ENCODE measurements at regions not wholly inside any gene's neighbourhood (a gene's known extent, or its start where the extent isn't known, plus 50 kb on each side); places are given as distances from the start of the nearest gene placed in this dataset.
"Not testable (repeated sequence)": the region's sequence is repeated elsewhere in the genome, so short reads cannot be mapped to it uniquely, and the experiment has no call there.

GRCh38 chr13:99774644-99775043 lies 196.9 kb downstream of the ZIC5 start:
- no peak overlapping the region for H3K27ac Mint-ChIP-seq
- no peaks in the 10 kb centered on the region for H3K27me3 Mint-ChIP-seq
- no peaks in the 10 kb centered on the region for H3K4me1 Mint-ChIP-seq (ENCODE audit: low read depth)
- DNase-seq: no peak
- peaks cover 21% of the 10 kb centered on the region for H3K36me3 Mint-ChIP-seq (ENCODE audit: low read depth)
- H3K9me3 Mint-ChIP-seq: no peaks in the 10 kb centered on the region
- no peak overlapping the region for H3K4me3 Mint-ChIP-seq

DNA sequence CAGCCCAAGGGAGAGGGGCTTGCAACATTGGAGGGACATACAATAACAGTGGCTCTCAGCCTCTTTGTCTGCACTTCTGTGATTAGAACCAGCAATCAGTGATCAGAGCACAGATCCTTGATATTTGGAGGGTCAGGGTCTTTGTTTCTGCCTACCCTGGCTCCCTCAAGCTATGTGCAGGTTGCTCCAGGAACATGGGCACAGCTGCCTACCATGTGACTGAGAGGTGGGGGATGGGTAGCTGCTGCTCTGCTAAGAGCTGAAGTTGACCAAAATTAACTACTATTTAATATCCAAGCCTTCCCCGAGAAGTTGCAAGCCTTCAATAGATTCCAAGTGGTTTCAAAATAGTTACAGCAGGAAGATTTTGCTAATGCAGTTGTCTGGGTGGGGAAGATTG lies 202.6 kb downstream of the ZIC5 start:
- peaks cover 45% of the 10 kb centered on the region for H3K36me3 Mint-ChIP-seq (ENCODE audit: low read depth)
- H3K9me3 Mint-ChIP-seq: peaks cover 31% of the 10 kb centered on the region

DNA sequence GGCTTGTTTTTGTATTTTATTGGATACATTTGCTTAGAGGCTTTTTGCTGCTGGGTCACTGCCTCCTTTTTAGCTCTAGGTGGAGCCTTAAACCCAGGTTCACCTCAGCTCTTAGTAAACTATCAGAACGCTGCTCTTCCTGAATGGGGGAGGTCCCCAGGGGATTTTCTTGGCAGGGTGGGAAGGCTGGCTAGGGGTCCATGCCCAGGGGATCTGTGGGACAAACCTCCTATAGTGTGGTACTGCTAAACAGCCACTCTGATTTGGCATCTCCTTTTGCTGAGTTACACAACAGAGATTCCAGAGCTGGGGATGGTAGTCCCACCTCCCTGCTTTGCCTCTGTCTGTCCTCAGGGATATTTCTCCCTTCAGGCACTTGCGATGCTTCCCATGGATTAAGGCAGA lies 204.9 kb downstream of the ZIC5 start:
- Mint-ChIP-seq H3K9me3 (peaks cover 52% of the 10 kb centered on the region), H3K36me3 (ENCODE audit: low read depth) (peaks cover 46% of the 10 kb centered on the region), H3K27me3 (no peaks in the 10 kb centered on the region), H3K27ac (no peak overlapping the region), H3K4me1 (ENCODE audit: low read depth) (no peaks in the 10 kb centered on the region), H3K4me3 (no peak overlapping the region)
- no peak for DNase-seq

More for the DNA sequence above, 202.6 kb downstream of the ZIC5 start:
- no peak overlapping the region for H3K4me3 Mint-ChIP-seq
- no peak overlapping the region for H3K27ac Mint-ChIP-seq
- DNase-seq: no peak
- H3K4me1 Mint-ChIP-seq (ENCODE audit: low read depth): no peaks in the 10 kb centered on the region
- H3K27me3 Mint-ChIP-seq: no peaks in the 10 kb centered on the region

DNA sequence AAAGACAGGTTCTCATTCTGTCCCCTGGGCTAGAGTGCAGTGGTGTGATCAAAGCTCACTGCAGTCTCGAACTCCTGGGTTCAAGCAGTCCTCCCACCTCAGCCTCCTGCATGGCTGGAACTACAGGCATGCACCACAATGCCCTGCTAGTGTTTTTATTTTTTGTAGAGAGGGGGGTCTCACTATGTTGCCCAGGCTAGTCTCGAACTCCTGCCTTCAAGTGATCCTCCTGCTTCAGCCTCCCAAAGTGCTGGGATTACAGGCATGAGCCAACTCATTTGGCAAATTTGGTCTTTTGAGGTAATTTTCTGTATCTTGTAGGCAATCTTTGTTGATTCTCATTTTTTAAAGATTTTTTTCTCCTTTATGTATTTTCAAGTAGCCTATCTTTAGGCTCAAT lies 205.7 kb downstream of the ZIC5 start:
- no peaks in the 10 kb centered on the region for H3K27me3 Mint-ChIP-seq
- no peak overlapping the region for H3K27ac Mint-ChIP-seq
- H3K9me3 Mint-ChIP-seq: peaks cover 56% of the 10 kb centered on the region
- no peaks in the 10 kb centered on the region for H3K4me1 Mint-ChIP-seq (ENCODE audit: low read depth)
- H3K36me3 Mint-ChIP-seq (ENCODE audit: low read depth): peaks cover 52% of the 10 kb centered on the region
- DNase-seq: no peak
- H3K4me3 Mint-ChIP-seq: no peak overlapping the region

- H3K36me3 Mint-ChIP-seq (ENCODE audit: low read depth): peaks cover 39% of the 10 kb centered on the region
- H3K27ac Mint-ChIP-seq: no peak overlapping the region
- H3K4me1 Mint-ChIP-seq (ENCODE audit: low read depth): peaks cover 5% of the 10 kb centered on the region
- H3K4me3 Mint-ChIP-seq: no peak overlapping the region
- H3K27me3 Mint-ChIP-seq: no peaks in the 10 kb centered on the region
- H3K9me3 Mint-ChIP-seq: peaks cover 43% of the 10 kb centered on the region
- no peak for DNase-seq
Observed at GRCh38 chr13:99760456-99760855, 211.1 kb downstream of the ZIC5 start.

GRCh38 chr13:99759163-99759552 lies 212.4 kb downstream of the ZIC5 start:
- H3K27me3 Mint-ChIP-seq: no peaks in the 10 kb centered on the region
- H3K4me1 Mint-ChIP-seq (ENCODE audit: low read depth): peaks cover 5% of the 10 kb centered on the region
- H3K4me3 Mint-ChIP-seq: no peak overlapping the region
- H3K36me3 Mint-ChIP-seq (ENCODE audit: low read depth): peaks cover 29% of the 10 kb centered on the region
- no peak overlapping the region for H3K27ac Mint-ChIP-seq
- H3K9me3 Mint-ChIP-seq: peaks cover 33% of the 10 kb centered on the region
- DNase-seq: no peak

DNA sequence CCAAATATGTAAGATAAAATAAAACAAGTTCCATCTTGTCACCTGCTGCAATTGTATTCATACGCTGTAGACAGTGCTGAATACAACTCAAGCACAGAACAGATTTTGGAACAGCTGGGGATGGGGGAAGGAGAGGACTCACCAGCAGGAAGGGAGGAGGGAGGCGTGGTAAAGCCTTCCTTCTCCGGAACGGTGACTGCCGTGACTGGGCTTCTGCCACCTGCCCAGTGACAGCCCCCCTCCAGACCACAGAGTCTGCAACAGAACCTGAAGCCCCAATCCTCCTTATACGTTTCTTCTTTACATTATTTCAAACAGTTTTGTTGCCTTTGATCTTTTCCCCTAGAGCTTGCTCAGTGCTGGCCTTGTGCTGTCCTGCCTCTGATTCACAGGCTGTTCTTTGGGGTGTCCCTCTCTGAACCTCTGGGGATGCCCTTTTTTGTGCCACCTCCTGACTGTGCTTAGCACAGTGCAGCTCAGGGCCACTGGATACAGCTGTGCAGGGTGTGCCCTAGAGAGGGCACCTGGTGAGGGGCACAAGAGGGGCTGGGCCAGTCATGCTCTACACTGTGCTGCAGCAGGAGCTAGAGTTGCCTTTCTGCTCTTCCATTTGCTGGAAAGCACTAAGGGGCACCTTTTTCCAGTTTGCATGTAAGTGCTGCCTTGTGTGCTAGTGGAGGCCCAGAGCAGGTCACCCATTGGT lies 213.0 kb downstream of the ZIC5 start:
- no peak overlapping the region for H3K27ac Mint-ChIP-seq
- no peaks in the 10 kb centered on the region for H3K27me3 Mint-ChIP-seq
- no peak for DNase-seq
- H3K36me3 Mint-ChIP-seq (ENCODE audit: low read depth): peaks cover 25% of the 10 kb centered on the region
- H3K4me1 Mint-ChIP-seq (ENCODE audit: low read depth): peaks cover 5% of the 10 kb centered on the region
- no peak overlapping the region for H3K4me3 Mint-ChIP-seq
- peaks cover 29% of the 10 kb centered on the region for H3K9me3 Mint-ChIP-seq

- no peak overlapping the region for H3K4me3 Mint-ChIP-seq
- H3K36me3 Mint-ChIP-seq (ENCODE audit: low read depth): peaks cover 23% of the 10 kb centered on the region
- H3K9me3 Mint-ChIP-seq: peaks cover 23% of the 10 kb centered on the region
- H3K27ac Mint-ChIP-seq: no peak overlapping the region
- no peaks in the 10 kb centered on the region for H3K27me3 Mint-ChIP-seq
- H3K4me1 Mint-ChIP-seq (ENCODE audit: low read depth): peaks cover 5% of the 10 kb centered on the region
- DNase-seq: no peak
Observed at GRCh38 chr13:99757756-99758459, 213.7 kb downstream of the ZIC5 start.

GRCh38 chr13:99756281-99756680 lies 215.3 kb downstream of the ZIC5 start:
- H3K27me3 Mint-ChIP-seq: no peaks in the 10 kb centered on the region
- no peak for DNase-seq
- H3K27ac Mint-ChIP-seq: no peak overlapping the region
- no peak overlapping the region for H3K4me3 Mint-ChIP-seq
- H3K9me3 Mint-ChIP-seq: peaks cover 8% of the 10 kb centered on the region
- H3K4me1 Mint-ChIP-seq (ENCODE audit: low read depth): peaks cover 5% of the 10 kb centered on the region
- peaks cover 11% of the 10 kb centered on the region for H3K36me3 Mint-ChIP-seq (ENCODE audit: low read depth)

DNA sequence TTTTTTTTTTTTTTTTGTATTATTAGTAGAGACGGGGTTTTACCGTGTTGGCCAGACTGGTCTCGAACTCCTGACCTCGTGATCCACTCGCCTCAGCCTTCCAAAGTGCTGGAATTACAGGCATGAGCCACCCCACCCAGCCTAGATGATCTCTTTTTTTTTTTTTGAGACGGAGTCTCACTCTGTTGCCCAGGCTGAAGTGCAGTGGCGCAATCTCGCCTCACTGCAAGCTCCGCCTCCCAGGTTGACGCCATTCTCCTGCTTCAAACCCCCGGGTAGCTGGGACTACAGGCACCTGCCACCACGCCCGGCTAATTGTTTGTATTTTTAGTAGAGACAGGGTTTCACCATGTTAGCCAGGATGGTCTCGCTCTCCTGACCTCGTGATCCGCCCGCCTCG lies 216.8 kb downstream of the ZIC5 start:
- H3K27ac Mint-ChIP-seq; H3K27me3 Mint-ChIP-seq; H3K4me1 Mint-ChIP-seq (ENCODE audit: low read depth); H3K9me3 Mint-ChIP-seq; DNase-seq; H3K36me3 Mint-ChIP-seq (ENCODE audit: low read depth); H3K4me3 Mint-ChIP-seq: not testable (repeated sequence)

GRCh38 chr13:99752373-99752772 lies 219.2 kb downstream of the ZIC5 start:
- Mint-ChIP-seq H3K27ac (no peak overlapping the region), H3K27me3 (no peaks in the 10 kb centered on the region), H3K36me3 (ENCODE audit: low read depth) (no peaks in the 10 kb centered on the region), H3K4me3 (no peak overlapping the region), H3K9me3 (no peaks in the 10 kb centered on the region), H3K4me1 (ENCODE audit: low read depth) (no peaks in the 10 kb centered on the region)
- DNase-seq: no peak

DNA sequence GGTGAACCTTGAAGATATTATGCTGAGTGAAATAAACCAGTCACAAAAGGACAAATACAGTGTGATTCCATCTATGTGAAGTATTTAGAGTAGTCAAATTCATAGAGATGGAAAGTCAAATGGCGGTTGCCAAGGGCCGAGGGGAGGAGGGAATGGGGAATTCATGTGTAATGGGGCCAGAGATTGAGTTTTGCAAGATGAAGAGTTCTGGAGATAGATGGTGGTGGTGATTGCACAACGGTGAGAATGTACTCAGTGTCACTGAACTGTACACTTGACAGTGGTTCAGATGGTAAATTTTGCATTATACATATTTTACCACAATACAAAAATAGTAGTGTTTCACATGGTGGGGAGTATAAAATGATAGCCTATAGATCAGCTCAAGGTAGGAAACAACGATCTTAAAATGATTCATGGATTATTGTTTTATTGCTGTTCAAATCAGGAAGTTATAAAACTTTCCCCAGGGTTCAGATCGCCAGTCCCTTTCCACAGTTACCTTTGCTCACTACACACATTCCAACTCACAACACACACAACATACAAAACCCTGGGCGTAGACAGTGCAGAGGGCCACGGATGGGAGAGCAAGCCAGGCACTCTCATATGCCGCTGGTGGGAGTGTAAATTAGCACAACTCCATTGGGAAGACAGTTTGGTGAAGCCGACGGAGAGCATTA lies 219.9 kb downstream of the ZIC5 start:
- Mint-ChIP-seq H3K4me3 (no peak overlapping the region), H3K9me3 (no peaks in the 10 kb centered on the region), H3K4me1 (ENCODE audit: low read depth) (no peaks in the 10 kb centered on the region), H3K36me3 (ENCODE audit: low read depth) (no peaks in the 10 kb centered on the region), H3K27ac (no peak overlapping the region), H3K27me3 (no peaks in the 10 kb centered on the region)
- no peak for DNase-seq

- no peaks in the 10 kb centered on the region for H3K27me3 Mint-ChIP-seq
- no peak overlapping the region for H3K27ac Mint-ChIP-seq
- H3K9me3 Mint-ChIP-seq: no peaks in the 10 kb centered on the region
- H3K4me3 Mint-ChIP-seq: no peak overlapping the region
- no peak for DNase-seq
- no peaks in the 10 kb centered on the region for H3K4me1 Mint-ChIP-seq (ENCODE audit: low read depth)
- H3K36me3 Mint-ChIP-seq (ENCODE audit: low read depth): no peaks in the 10 kb centered on the region
Observed at GRCh38 chr13:99750951-99751350, 220.6 kb downstream of the ZIC5 start.

GRCh38 chr13:99749271-99750019 lies 222.1 kb downstream of the ZIC5 start:
- no peak for DNase-seq
- no peaks in the 10 kb centered on the region for H3K27me3 Mint-ChIP-seq
- H3K9me3 Mint-ChIP-seq: no peaks in the 10 kb centered on the region
- no peak overlapping the region for H3K27ac Mint-ChIP-seq
- no peaks in the 10 kb centered on the region for H3K4me1 Mint-ChIP-seq (ENCODE audit: low read depth)
- no peaks in the 10 kb centered on the region for H3K36me3 Mint-ChIP-seq (ENCODE audit: low read depth)
- no peak overlapping the region for H3K4me3 Mint-ChIP-seq

DNA sequence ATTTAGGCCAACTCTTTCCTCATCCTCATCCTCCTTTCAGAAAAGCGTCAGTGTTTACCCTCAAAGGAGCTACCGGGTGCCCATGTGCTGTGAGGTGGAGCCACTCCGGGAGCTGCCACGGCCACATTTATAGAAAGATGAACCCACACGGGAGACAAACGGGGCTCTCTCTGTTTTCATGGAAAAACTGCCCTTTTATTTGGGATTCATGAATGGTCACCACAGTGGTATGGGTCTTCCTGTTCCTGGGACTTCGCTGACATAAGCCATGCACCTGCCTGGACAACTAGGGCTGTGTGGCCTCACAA lies 224.2 kb downstream of the ZIC5 start:
- DNase-seq: no peak
- H3K36me3 Mint-ChIP-seq (ENCODE audit: low read depth): no peaks in the 10 kb centered on the region
- no peak overlapping the region for H3K27ac Mint-ChIP-seq
- H3K27me3 Mint-ChIP-seq: no peaks in the 10 kb centered on the region
- no peak overlapping the region for H3K4me3 Mint-ChIP-seq
- no peaks in the 10 kb centered on the region for H3K9me3 Mint-ChIP-seq
- H3K4me1 Mint-ChIP-seq (ENCODE audit: low read depth): no peaks in the 10 kb centered on the region
